ENCODE measurements at regions not wholly inside any gene's neighbourhood (a gene's known extent, or its start where the extent isn't known, plus 50 kb on each side); places are given as distances from the start of the nearest gene placed in this dataset.

DNA sequence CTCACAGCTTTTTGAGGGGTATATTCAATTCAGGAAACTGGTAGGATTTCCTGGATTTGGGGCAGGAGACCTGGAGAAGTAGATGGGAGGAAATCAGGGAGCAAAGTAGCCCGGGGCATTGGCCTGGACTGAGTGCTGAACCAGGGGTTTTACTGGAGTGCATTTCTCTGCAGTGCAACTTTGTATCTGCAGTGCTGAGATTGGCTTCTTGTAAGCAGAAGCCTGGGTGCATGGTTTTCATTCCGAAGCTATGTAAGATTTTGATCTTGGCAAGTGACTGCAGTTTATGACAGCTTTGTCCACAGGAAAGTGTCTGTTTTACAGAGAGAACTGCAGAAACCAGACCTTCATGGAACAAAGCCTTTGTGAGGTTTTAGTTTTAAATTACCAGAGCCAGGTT is 158.3 kb downstream of the SPCS3 start:
- no peak for FAIRE-seq
- TF ChIP-seq, protein P1, sequence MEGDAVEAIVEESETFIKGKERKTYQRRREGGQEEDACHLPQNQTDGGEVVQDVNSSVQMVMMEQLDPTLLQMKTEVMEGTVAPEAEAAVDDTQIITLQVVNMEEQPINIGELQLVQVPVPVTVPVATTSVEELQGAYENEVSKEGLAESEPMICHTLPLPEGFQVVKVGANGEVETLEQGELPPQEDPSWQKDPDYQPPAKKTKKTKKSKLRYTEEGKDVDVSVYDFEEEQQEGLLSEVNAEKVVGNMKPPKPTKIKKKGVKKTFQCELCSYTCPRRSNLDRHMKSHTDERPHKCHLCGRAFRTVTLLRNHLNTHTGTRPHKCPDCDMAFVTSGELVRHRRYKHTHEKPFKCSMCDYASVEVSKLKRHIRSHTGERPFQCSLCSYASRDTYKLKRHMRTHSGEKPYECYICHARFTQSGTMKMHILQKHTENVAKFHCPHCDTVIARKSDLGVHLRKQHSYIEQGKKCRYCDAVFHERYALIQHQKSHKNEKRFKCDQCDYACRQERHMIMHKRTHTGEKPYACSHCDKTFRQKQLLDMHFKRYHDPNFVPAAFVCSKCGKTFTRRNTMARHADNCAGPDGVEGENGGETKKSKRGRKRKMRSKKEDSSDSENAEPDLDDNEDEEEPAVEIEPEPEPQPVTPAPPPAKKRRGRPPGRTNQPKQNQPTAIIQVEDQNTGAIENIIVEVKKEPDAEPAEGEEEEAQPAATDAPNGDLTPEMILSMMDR (IDR thresholded peaks at IDR 0.05; ENCODE audit: insufficient read depth, missing control alignments) = no peak
- no peak for DNase-seq (ENCODE audit: insufficient read length, low spot score)

DNA sequence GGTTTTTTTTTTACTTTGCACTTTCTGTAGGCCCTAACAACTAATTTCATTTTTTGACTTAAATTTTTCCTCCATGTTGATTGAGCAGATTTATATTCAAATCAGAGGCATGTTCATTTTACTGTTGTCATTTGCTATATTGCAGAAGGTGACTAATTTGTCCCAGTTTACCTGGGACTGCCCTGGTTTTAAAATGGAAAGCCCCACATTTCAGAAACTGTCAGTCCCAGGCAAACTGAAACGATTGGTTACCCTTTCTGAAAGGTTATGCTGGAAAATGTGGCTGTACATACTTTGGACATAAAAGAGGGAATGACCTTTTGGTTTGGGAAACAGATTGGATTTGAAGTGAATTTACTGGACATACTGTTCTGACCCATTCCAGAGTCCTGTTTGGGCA is 160.0 kb downstream of the SPCS3 start:
- DNase-seq (ENCODE audit: insufficient read length, low spot score) (no peak), FAIRE-seq (no peak)
- TF ChIP-seq, protein P1 (IDR thresholded peaks at IDR 0.05; ENCODE audit: insufficient read depth, missing control alignments) = no peak

DNA sequence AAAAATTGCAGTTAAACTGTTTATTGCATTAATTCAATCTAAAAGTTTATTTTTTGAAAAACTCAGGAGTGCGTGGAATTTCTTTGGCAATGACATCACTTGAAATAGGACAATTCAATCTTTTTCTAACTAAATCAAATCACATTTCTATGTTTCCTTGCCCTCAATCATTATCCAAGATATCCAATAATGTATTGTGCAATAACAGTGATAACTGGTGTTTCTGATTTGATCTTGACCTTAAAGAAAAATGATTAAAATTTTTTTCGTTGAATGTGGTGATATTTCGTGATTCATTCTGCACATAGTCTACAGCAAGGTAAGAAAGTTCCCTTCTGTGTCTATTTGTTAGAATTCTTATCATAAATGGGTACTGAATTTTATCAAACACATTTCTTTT is 163.2 kb downstream of the SPCS3 start:
- no peak for DNase-seq (ENCODE audit: insufficient read length, low spot score)
- no peak for FAIRE-seq
- TF ChIP-seq, protein P1 (IDR thresholded peaks at IDR 0.05; ENCODE audit: insufficient read depth, missing control alignments) = no peak

DNA sequence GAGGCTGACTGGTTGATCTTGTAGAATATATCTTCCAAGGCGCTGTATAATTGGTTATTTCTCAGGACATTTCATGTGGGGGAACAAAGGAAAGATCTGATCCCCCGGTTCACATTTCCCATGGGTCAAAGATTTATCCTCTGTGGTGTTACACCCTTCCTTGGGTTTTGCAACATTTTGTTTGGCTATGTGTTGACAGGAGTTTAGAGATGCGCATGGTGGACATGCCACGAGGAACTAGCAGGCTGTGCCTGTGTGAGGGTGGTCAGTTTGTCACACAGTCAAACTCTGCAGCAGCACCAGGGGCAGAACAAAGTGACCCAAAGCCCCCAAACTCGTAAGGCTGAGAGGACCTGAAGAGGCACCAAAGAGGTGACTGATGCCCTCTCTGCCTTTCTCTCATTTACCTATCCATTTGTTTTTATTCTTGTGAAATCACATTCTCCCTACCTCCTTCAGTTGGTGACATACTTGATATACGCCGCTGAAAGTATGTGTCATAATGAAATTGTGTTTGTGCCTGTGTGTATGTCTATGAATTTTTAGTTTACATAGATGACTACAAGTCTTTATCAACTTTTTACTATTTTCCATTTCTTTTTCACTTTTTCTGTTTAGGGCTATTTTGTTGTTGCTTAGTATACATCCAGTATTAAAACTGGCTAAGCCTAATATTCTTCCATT is 164.7 kb downstream of the SPCS3 start:
- DNase-seq (ENCODE audit: insufficient read length, low spot score) = no peak
- no peak for FAIRE-seq
- TF ChIP-seq, protein P1 (IDR thresholded peaks at IDR 0.05; ENCODE audit: insufficient read depth, missing control alignments) = no peak

DNA sequence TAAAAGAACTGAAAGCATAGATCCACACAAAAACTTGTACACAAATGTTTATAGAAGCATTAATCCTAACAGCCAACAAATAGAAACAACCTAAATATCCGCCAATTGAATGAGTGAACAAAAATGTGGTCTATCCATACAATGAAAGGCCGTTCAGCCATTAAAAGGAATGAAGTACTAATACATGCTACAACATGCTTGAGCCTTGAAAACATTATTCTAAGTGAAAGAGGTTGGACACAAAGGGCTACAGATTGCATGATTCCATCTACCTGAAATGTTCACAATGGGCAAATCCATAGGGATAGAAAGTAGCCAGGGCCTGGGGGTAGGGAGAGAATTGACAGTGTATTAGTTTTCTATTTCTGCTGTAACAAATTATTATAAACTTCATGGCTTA is 169.2 kb downstream of the SPCS3 start:
- DNase-seq (ENCODE audit: insufficient read length, low spot score) (no peak), FAIRE-seq (no peak)
- TF ChIP-seq, protein P1 (IDR thresholded peaks at IDR 0.05; ENCODE audit: insufficient read depth, missing control alignments) = no peak

DNA sequence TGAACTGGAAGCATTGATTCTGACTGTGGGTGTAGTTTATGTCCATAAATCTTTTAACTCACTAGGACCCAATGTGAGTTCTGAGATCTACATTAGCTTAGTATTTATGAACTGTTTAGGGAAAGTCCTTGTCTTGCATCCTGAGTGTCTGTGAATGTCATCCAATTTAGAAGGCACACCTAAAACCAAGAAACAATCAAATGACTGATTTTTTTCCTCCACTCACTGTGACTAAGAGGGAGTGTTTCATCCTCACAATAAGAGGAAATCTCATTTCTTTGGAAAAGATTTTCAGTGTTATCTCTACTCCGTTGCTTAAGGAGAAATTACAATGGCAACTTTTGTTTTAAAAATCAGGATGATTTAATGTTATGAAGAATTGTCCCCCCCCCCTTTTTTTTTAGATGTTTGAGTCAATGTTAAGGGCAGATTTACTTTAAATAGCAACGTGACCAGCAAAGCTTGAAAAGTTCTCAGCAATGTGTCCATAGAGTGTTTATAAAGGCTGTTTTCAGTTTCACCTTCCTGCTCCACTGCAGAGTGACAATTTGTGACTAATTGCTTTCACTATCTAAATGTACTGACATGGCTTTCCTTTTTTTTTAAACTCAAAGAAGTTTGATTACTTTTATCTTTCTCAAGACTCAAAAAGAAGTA is 173.0 kb downstream of the SPCS3 start:
- DNase-seq (ENCODE audit: insufficient read length, low spot score) = no peak
- FAIRE-seq = no peak

More for the DNA sequence above, 173.0 kb downstream of the SPCS3 start:
- TF ChIP-seq, protein P1 (IDR thresholded peaks at IDR 0.05; ENCODE audit: insufficient read depth, missing control alignments) = no peak

All from D721Med (cell line).